HEK293T (cell line): ENCODE measurements at regions not wholly inside any gene's neighbourhood (a gene's known extent, or its start where the extent isn't known, plus 50 kb on each side); places are given as distances from the start of the nearest gene placed in this dataset.

ENCODE experiments used
- CTCF ChIA-PET: fragments of 350-600 bp; formaldehyde crosslinking; extraction: SDS; loops from one replicate; lab custom pipeline; 2021; ENCODE audit warnings: antibody characterized with exemption, inconsistent platforms; lab: Yijun Ruan, JAX
- POLR2A ChIA-PET: fragments of 350-600 bp; formaldehyde crosslinking; extraction: SDS; loops from one replicate; lab custom pipeline; 2020; ENCODE audit warnings: antibody characterized with exemption, inconsistent platforms; lab: Yijun Ruan, JAX
- DNase-seq: peaks from one replicate; pipeline ENCODE4 v3.0.0; 2012; ENCODE audit warnings: mixed read lengths; ENCODE audit errors: extremely low spot score
- ARNT ChIP-seq: fragments of 450-650 bp; IDR thresholded peaks from 2 replicates; pipeline ENCODE4 v1.6.1; 2017; ENCODE audit warnings: mild to moderate bottlenecking
- BHLHE40 ChIP-seq: fragments of 450-650 bp; IDR thresholded peaks from 2 replicates; pipeline ENCODE4 v1.6.1; 2016; ENCODE audit warnings: mild to moderate bottlenecking, moderate library complexity, borderline replicate concordance
- CTBP1 ChIP-seq: fragments of 450-650 bp; IDR thresholded peaks from 2 replicates; pipeline ENCODE4 v1.6.1; 2016; ENCODE audit warnings: borderline replicate concordance
- ELF4 ChIP-seq: fragments of 450-650 bp; IDR thresholded peaks from 2 replicates; pipeline ENCODE4 v1.6.1; 2017; ENCODE audit warnings: antibody characterized with exemption
- FOXA1 ChIP-seq: fragments of 450-650 bp; IDR thresholded peaks from 2 replicates; pipeline ENCODE4 v1.6.1; 2016; ENCODE audit warnings: mild to moderate bottlenecking
- FOXK2 ChIP-seq: fragments of 450-650 bp; IDR thresholded peaks from 2 replicates; pipeline ENCODE4 v1.6.1; 2016; ENCODE audit warnings: mild to moderate bottlenecking
- FOXM1 ChIP-seq: fragments of 450-650 bp; IDR thresholded peaks from 2 replicates; pipeline ENCODE4 v1.6.1; 2017; ENCODE audit warnings: mild to moderate bottlenecking, borderline replicate concordance
- HDGF ChIP-seq: fragments of 450-650 bp; IDR thresholded peaks from 2 replicates; pipeline ENCODE4 v1.6.1; 2017; ENCODE audit warnings: antibody characterized with exemption, borderline replicate concordance
- L3MBTL2 ChIP-seq: fragments of 450-650 bp; conservative IDR thresholded peaks from 2 replicates; pipeline ENCODE4 v1.6.1; 2016; ENCODE audit warnings: mild to moderate bottlenecking
- LEF1 ChIP-seq: fragments of 450-650 bp; IDR thresholded peaks from 2 replicates; pipeline ENCODE4 v1.6.1; 2017; ENCODE audit warnings: mild to moderate bottlenecking, borderline replicate concordance
- NFRKB ChIP-seq: fragments of 450-650 bp; IDR thresholded peaks from 2 replicates; pipeline ENCODE4 v1.6.1; 2016; ENCODE audit warnings: mild to moderate bottlenecking, moderate library complexity
- PKNOX1 ChIP-seq: fragments of 450-650 bp; IDR thresholded peaks from 2 replicates; pipeline ENCODE4 v1.6.1; 2016
- SP1 ChIP-seq: fragments of 450-650 bp; IDR thresholded peaks from 2 replicates; pipeline ENCODE4 v1.6.1; 2017
- SUZ12 ChIP-seq: fragments of 450-650 bp; IDR thresholded peaks from 2 replicates; pipeline ENCODE4 v1.6.1; 2016; ENCODE audit warnings: mild to moderate bottlenecking
- TARDBP ChIP-seq: fragments of 450-650 bp; IDR thresholded peaks from 2 replicates; pipeline ENCODE4 v1.6.1; 2016
- ZNF384 ChIP-seq: fragments of 450-650 bp; IDR thresholded peaks from 2 replicates; pipeline ENCODE4 v1.6.1; 2016

- DNase-seq: no peak
- CTCF ChIA-PET: no interaction called here
- POLR2A ChIA-PET: no interaction called here
- TF ChIP-seq FOXA1: no peak
- TF ChIP-seq LEF1: no peak
- TF ChIP-seq BHLHE40: no peak
- no peak for TF ChIP-seq FOXK2
- no peak for TF ChIP-seq L3MBTL2
- TF ChIP-seq ELF4: no peak
- TF ChIP-seq NFRKB: no peak
- TF ChIP-seq FOXM1: no peak
- no peak for TF ChIP-seq ZNF384
- no peak for TF ChIP-seq SP1
- TF ChIP-seq SUZ12: no peak
- TF ChIP-seq HDGF: no peak
- no peak for TF ChIP-seq TARDBP
- no peak for TF ChIP-seq CTBP1
- no peak for TF ChIP-seq ARNT
- TF ChIP-seq PKNOX1: no peak
These were observed 188.2 kb downstream of the IPMK start for GRCh38 chr10:58079461-58079860.

- no peak for DNase-seq
- ChIA-PET POLR2A (interaction anchor here (1.7 kb wide), 1 partner anchor 196 kb away, joined by 3 read pairs; the partner anchor contains the start of gene CISD1), CTCF (interaction anchor here (0.7 to 1.3 kb wide), 2 partner anchors 80 to 233 kb away, joined by 3 to 9 read pairs; no protein-coding TSS in a partner anchor)
- TF ChIP-seq SUZ12 (no peak), FOXK2 (no peak), FOXM1 (no peak), L3MBTL2 (no peak), ZNF384 (no peak), HDGF (no peak), TARDBP (no peak), ELF4 (no peak), NFRKB (no peak), BHLHE40 (no peak), LEF1 (no peak), SP1 (no peak), FOXA1 (no peak)
These were observed 195.1 kb downstream of the IPMK start for GRCh38 chr10:58072634-58073033.

GRCh38 chr10:58070956-58071355, 196.7 kb downstream of the IPMK start:
- CTCF ChIA-PET: no interaction called here
- DNase-seq: no peak
- no peak for TF ChIP-seq SP1
- no peak for TF ChIP-seq ZNF384
- TF ChIP-seq TARDBP: no peak
- no peak for TF ChIP-seq FOXM1
- TF ChIP-seq PKNOX1: no peak
- no peak for TF ChIP-seq ELF4
- no peak for TF ChIP-seq BHLHE40
- TF ChIP-seq SUZ12: no peak
- TF ChIP-seq L3MBTL2: no peak
- no peak for TF ChIP-seq FOXK2
- no peak for TF ChIP-seq NFRKB
- no peak for TF ChIP-seq CTBP1
- no peak for TF ChIP-seq ARNT
- no peak for TF ChIP-seq HDGF
- no peak for TF ChIP-seq FOXA1

GRCh38 chr10:58068809-58069208, 198.9 kb downstream of the IPMK start:
- POLR2A ChIA-PET: no interaction called here
- DNase-seq: no peak
- TF ChIP-seq TARDBP (no peak), FOXK2 (no peak), ELF4 (no peak), FOXA1 (no peak), L3MBTL2 (no peak), SUZ12 (no peak), CTBP1 (no peak), ZNF384 (no peak), NFRKB (no peak), FOXM1 (no peak), SP1 (no peak), PKNOX1 (no peak), BHLHE40 (no peak), LEF1 (no peak), HDGF (no peak), ARNT (no peak)
- CTCF ChIA-PET: no interaction called here

More at GRCh38 chr10:58070956-58071355, 196.7 kb downstream of the IPMK start:
- POLR2A ChIA-PET: no interaction called here

GRCh38 chr10:58066979-58067378, 200.7 kb downstream of the IPMK start:
- no peak for DNase-seq
- ChIA-PET CTCF (no interaction called here), POLR2A (no interaction called here)
- TF ChIP-seq BHLHE40 (no peak), HDGF (no peak), FOXM1 (no peak), LEF1 (no peak)

- POLR2A ChIA-PET: no interaction called here
- no peak for TF ChIP-seq FOXA1
- TF ChIP-seq SUZ12: no peak
- TF ChIP-seq BHLHE40: no peak
- TF ChIP-seq NFRKB: no peak
- TF ChIP-seq TARDBP: no peak
- no peak for TF ChIP-seq PKNOX1
- TF ChIP-seq HDGF: no peak
- TF ChIP-seq L3MBTL2: no peak
- no peak for TF ChIP-seq LEF1
- TF ChIP-seq FOXK2: no peak
- TF ChIP-seq ELF4: no peak
- TF ChIP-seq ARNT: no peak
- no peak for TF ChIP-seq SP1
- TF ChIP-seq ZNF384: no peak
- no peak for TF ChIP-seq FOXM1
- TF ChIP-seq CTBP1: no peak
- no peak for DNase-seq
- CTCF ChIA-PET: interaction anchor here (1.8 kb wide), 1 partner anchor 87 kb away, joined by 4 read pairs; no protein-coding TSS in a partner anchor
These were observed 201.6 kb downstream of the IPMK start for GRCh38 chr10:58066126-58066525.
